H1 (cell line): ENCODE measurements at regions not wholly inside any gene's neighbourhood (a gene's known extent, or its start where the extent isn't known, plus 50 kb on each side); places are given as distances from the start of the nearest gene placed in this dataset.

Experiments used
- CTCF ChIA-PET: fragments of 300-600 bp; sonication (Branson Sonifier 250); formaldehyde crosslinking; loops from one replicate; lab custom pipeline; 2021; ENCODE audit not compliant: partially characterized antibody; lab: Charles Lee
- POLR2A ChIA-PET: fragments of 300-600 bp; sonication (Branson Sonifier 250); formaldehyde crosslinking; loops from one replicate; lab custom pipeline; 2021; ENCODE audit warnings: inconsistent platforms; ENCODE audit not compliant: partially characterized antibody; lab: Charles Lee
- DNase-seq, 2 experiments: peaks; one replicate each; pipeline versions ENCODE4 v3.0.0 to v3.0.0-alpha.2; 2010 to 2022; ENCODE audit warnings: low spot score in 2 of 2, low read depth in 1 of 2, mixed read lengths in 1 of 2
- FAIRE-seq: peaks from 2 replicates; lab custom pipeline; 2011; peaks lifted over from hg19 to GRCh38; lab: Jason Lieb, UNC
- H2AFZ ChIP-seq: 2 replicates; pipeline ENCODE4 v1.8.1; 2012; ENCODE audit warnings: low read length, inconsistent platforms
- H2AK5ac ChIP-seq: 2 replicates; pipeline ENCODE4 v1.6.1; 2013; ENCODE audit warnings: low read depth, low read length
- H2BK120ac ChIP-seq: replicated peaks from 2 replicates; pipeline ENCODE3; 2013; ENCODE audit warnings: low read depth, low read length, inconsistent platforms
- H2BK12ac ChIP-seq: 2 replicates; pipeline ENCODE4 v1.6.1; 2013; ENCODE audit warnings: low read depth, low read length
- H2BK15ac ChIP-seq: 2 replicates; pipeline ENCODE4 v1.6.1; 2013; ENCODE audit warnings: low read length
- H2BK20ac ChIP-seq: 2 replicates; pipeline ENCODE4 v1.6.1; 2013; ENCODE audit warnings: low read length
- H2BK5ac ChIP-seq: 2 replicates; pipeline ENCODE4 v1.6.1; 2013; ENCODE audit warnings: low read depth, low read length
- H3K14ac ChIP-seq: 2 replicates; pipeline ENCODE4 v1.6.1; 2013; ENCODE audit warnings: inconsistent platforms; ENCODE audit not compliant: insufficient read length
- H3K18ac ChIP-seq: 2 replicates; pipeline ENCODE4 v1.6.1; 2013; ENCODE audit warnings: low read length; ENCODE audit errors: extremely low read depth
- H3K23ac ChIP-seq: 2 replicates; pipeline ENCODE4 v1.6.1; 2013; ENCODE audit warnings: inconsistent platforms; ENCODE audit not compliant: insufficient read length
- H3K23me2 ChIP-seq: 2 replicates; pipeline ENCODE4 v1.6.1; 2013; ENCODE audit warnings: low read depth, low read length
- H3K27ac ChIP-seq: 2 replicates; pipeline ENCODE4 v1.6.1; 2011; ENCODE audit warnings: low read depth, low read length, inconsistent platforms
- H3K27me3 ChIP-seq, 4 experiments: replicated peaks in 1 of 4; 1 replicate in 1 of 4; 2 replicates in 3 of 4; pipeline versions ENCODE4 v1.6.1 to v1.8.1; 2011 to 2013; ENCODE audit warnings: low read length in 3 of 4, mild to moderate bottlenecking in 3 of 4, inconsistent platforms in 2 of 4, mixed read lengths in 2 of 4, moderate library complexity in 1 of 4; ENCODE audit not compliant: control insufficient read depth in 3 of 4, insufficient read depth in 3 of 4; ENCODE audit errors: extremely low read depth in 1 of 4
- H3K36me3 ChIP-seq, 4 experiments: 2 replicates each; pipeline versions ENCODE4 v1.6.1 to v1.8.1; 2011 to 2013; ENCODE audit warnings: mild to moderate bottlenecking in 4 of 4, low read length in 3 of 4, moderate library complexity in 2 of 4, control low read depth in 1 of 4, inconsistent platforms in 1 of 4; ENCODE audit not compliant: insufficient read depth in 4 of 4, control insufficient read depth in 2 of 4
- H3K4ac ChIP-seq: replicated peaks from 2 replicates; pipeline ENCODE3; 2013; ENCODE audit warnings: low read length, low read depth, mixed read lengths, inconsistent platforms; ENCODE audit not compliant: insufficient read length
- H3K4me1 ChIP-seq, 4 experiments: replicated peaks in 1 of 4; 1 replicate in 1 of 4; 2 replicates in 3 of 4; pipeline versions ENCODE4 v1.6.1 to v1.8.1; 2011 to 2013; ENCODE audit warnings: low read length in 3 of 4, inconsistent platforms in 2 of 4, mixed read lengths in 1 of 4; ENCODE audit not compliant: insufficient read depth in 4 of 4, control insufficient read depth in 3 of 4
- H3K4me2 ChIP-seq, 2 experiments: 2 replicates each; pipeline versions ENCODE4 v1.6.1 to v1.8.1; 2011 to 2013; ENCODE audit warnings: low read depth in 2 of 2, low read length in 2 of 2, control low read depth in 1 of 2, inconsistent platforms in 1 of 2, mild to moderate bottlenecking in 1 of 2; ENCODE audit not compliant: insufficient read depth in 1 of 2
- H3K4me3 ChIP-seq, 4 experiments: fragments of 200-600, 300-600 bp in 1 of 4; sonication (generic), shearing (Covaris generic), sonication (Bioruptor Twin) in 1 of 4; 2 replicates each; pipeline versions ENCODE4 v1.5.1 to v1.8.1; 2011 to 2016; ENCODE audit warnings: low read length in 4 of 4, low read depth in 3 of 4, control low read depth in 2 of 4, inconsistent platforms in 2 of 4, mild to moderate bottlenecking in 2 of 4, mixed read lengths in 1 of 4, moderate library complexity in 1 of 4; ENCODE audit not compliant: insufficient read depth in 2 of 4; ENCODE audit errors: extremely low read depth in 1 of 4
- H3K56ac ChIP-seq: replicated peaks from 2 replicates; pipeline ENCODE3; 2013; ENCODE audit warnings: low read depth, mild to moderate bottlenecking, mixed read lengths, low read length, inconsistent platforms; ENCODE audit not compliant: insufficient read length
- H3K79me1 ChIP-seq: 2 replicates; pipeline ENCODE4 v1.6.1; 2013; ENCODE audit warnings: low read depth, low read length, control low read depth
- H3K79me2 ChIP-seq, 2 experiments: 2 replicates each; pipeline versions ENCODE4 v1.6.1 to v1.8.1; 2012 to 2013; ENCODE audit warnings: low read length in 2 of 2, mild to moderate bottlenecking in 2 of 2, inconsistent platforms in 1 of 2; ENCODE audit not compliant: insufficient read depth in 2 of 2, control insufficient read depth in 1 of 2
- H3K9ac ChIP-seq, 4 experiments: replicated peaks in 1 of 4; 1 replicate in 1 of 4; 2 replicates in 3 of 4; pipeline versions ENCODE4 v1.6.1 to v1.8.1; 2011 to 2013; ENCODE audit warnings: low read depth in 3 of 4, low read length in 3 of 4, control low read depth in 2 of 4, mild to moderate bottlenecking in 2 of 4, moderate library complexity in 2 of 4, inconsistent platforms in 1 of 4; ENCODE audit errors: extremely low read depth in 1 of 4
- H3K9me3 ChIP-seq, 2 experiments: 2 replicates each; pipeline versions ENCODE4 v1.6.1 to v1.8.1; 2012 to 2013; ENCODE audit warnings: mild to moderate bottlenecking in 2 of 2, moderate library complexity in 2 of 2, control low read depth in 1 of 2, inconsistent platforms in 1 of 2, low read depth in 1 of 2, low read length in 1 of 2, mixed read lengths in 1 of 2; ENCODE audit not compliant: insufficient read depth in 2 of 2
- H4K20me1 ChIP-seq, 2 experiments: replicated peaks in 1 of 2; 2 replicates each; pipeline versions ENCODE3 to v1.8.1; 2011 to 2013; ENCODE audit warnings: inconsistent platforms in 2 of 2, low read length in 2 of 2, mild to moderate bottlenecking in 1 of 2; ENCODE audit not compliant: insufficient read depth in 2 of 2, control insufficient read depth in 1 of 2
- H4K5ac ChIP-seq: 2 replicates; pipeline ENCODE4 v1.6.1; 2013; ENCODE audit warnings: low read length, low read depth, mixed read lengths, inconsistent platforms; ENCODE audit not compliant: insufficient read length
- H4K8ac ChIP-seq: 2 replicates; pipeline ENCODE4 v1.8.0; 2013; ENCODE audit warnings: mild to moderate bottlenecking, moderate library complexity, low read length, inconsistent platforms; ENCODE audit not compliant: insufficient read depth; ENCODE audit errors: extremely low read depth
- H4K91ac ChIP-seq: replicated peaks from 2 replicates; pipeline ENCODE3; 2013; ENCODE audit warnings: low read length, mixed read lengths, inconsistent platforms; ENCODE audit not compliant: insufficient read length
- BACH1 ChIP-seq: IDR thresholded peaks from 2 replicates; pipeline ENCODE4 v1.6.1; 2012; ENCODE audit warnings: low read length, improper control_type of control experiment
- JUN ChIP-seq: IDR thresholded peaks from 2 replicates; pipeline ENCODE4 v1.6.1; 2011; ENCODE audit warnings: low read depth, mild to moderate bottlenecking, improper control_type of control experiment, low read length
- SAP30 ChIP-seq: fragments of 300-600 bp; sonication (generic); IDR thresholded peaks from 2 replicates; pipeline ENCODE4 v1.7.1; 2012; ENCODE audit warnings: low read length, moderate library complexity, mild to moderate bottlenecking, inconsistent platforms; ENCODE audit not compliant: insufficient read depth, insufficient replicate concordance
- WGBS, 2 experiments: shearing (Covaris generic) in 1 of 2; methylation state at CpG; one replicate each; pipeline versions ENCODE4 v1.1.6 to v1.1.7; 2013 to 2015; ENCODE audit warnings: low lambda C conversion rate in 2 of 2, mixed read lengths in 2 of 2, inconsistent platforms in 1 of 2, low coverage in 1 of 2, missing lambda C conversion rate in 1 of 2; ENCODE audit not compliant: insufficient replicate concordance in 2 of 2, insufficient coverage in 1 of 2, insufficient read length in 1 of 2; ENCODE audit errors: extremely low coverage in 1 of 2, missing lambda C conversion rate in 1 of 2; 5-methylcytosine and 5-hydroxymethylcytosine counted together
- TF ChIP-seq, protein P1 (sequence below), 3 experiments: IDR thresholded peaks; 1 replicate in 2 of 3; 2 replicates in 1 of 3; pipeline versions ENCODE4 v1.5.1 to v1.6.1; 2011; ENCODE audit warnings: low read length in 3 of 3, mild to moderate bottlenecking in 3 of 3, inconsistent platforms in 2 of 3, low read depth in 1 of 3, moderate library complexity in 1 of 3; ENCODE audit not compliant: insufficient read depth in 1 of 3; ENCODE audit errors: control extremely low read depth in 1 of 3

DNA sequence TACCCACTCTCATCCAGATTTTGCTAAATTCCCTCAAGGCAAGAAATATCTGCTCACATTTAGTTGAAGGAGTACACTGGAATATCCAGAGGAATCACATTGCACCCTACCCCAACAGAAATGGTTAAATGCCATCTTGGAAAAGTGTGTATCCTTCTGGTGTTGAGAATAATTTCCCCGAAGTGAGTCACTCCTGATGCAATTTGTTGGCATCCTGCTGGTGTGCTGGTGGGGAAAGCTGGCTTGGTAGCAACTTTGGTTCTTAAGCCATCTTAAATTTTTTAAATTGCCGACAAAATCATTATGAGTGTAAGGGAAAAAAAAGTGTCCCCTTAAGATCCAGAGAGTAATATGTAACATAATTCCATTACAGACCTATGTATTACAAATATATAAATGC, 337.3 kb upstream of the DACH1 start:
- Histone ChIP-seq H4K8ac (no peak overlapping the region), H3K79me2 (no peaks in the 10 kb centered on the region), H4K5ac (no peak overlapping the region), H3K4ac (no peak overlapping the region), H3K56ac (no peak overlapping the region), H4K91ac (no peak overlapping the region), H4K20me1 (no peaks in the 10 kb centered on the region), H3K14ac (no peak overlapping the region), H2BK5ac (no peak overlapping the region), H2BK12ac (no peak overlapping the region), H2AK5ac (no peak overlapping the region), H3K9me3 (no peaks in the 10 kb centered on the region), H3K4me2 (no peak overlapping the region), H2AFZ (no peak overlapping the region), H2BK120ac (no peak overlapping the region), H3K27ac (no peak overlapping the region), H3K23me2 (no peaks in the 10 kb centered on the region), H3K4me1 (no peaks in the 10 kb centered on the region), H3K9ac (no peak overlapping the region), H3K18ac (no peak overlapping the region), H3K79me1 (no peaks in the 10 kb centered on the region), H2BK15ac (no peak overlapping the region), H3K4me3 (no peak overlapping the region), H3K36me3 (no peaks in the 10 kb centered on the region), H2BK20ac (no peak overlapping the region), H3K23ac (no peak overlapping the region), H3K27me3 (no peaks in the 10 kb centered on the region)
- DNase-seq (no peak), FAIRE-seq (no peak)
- POLR2A ChIA-PET, result no interaction called here
- 98% methylated on average over 2 of the region's 2 CpGs; no CpG with 5 or more reads in 1 of the 2 experiments for WGBS, 2 experiments
- TF ChIP-seq JUN (no peak), SAP30 (no peak), BACH1 (no peak)
- TF ChIP-seq, protein P1, sequence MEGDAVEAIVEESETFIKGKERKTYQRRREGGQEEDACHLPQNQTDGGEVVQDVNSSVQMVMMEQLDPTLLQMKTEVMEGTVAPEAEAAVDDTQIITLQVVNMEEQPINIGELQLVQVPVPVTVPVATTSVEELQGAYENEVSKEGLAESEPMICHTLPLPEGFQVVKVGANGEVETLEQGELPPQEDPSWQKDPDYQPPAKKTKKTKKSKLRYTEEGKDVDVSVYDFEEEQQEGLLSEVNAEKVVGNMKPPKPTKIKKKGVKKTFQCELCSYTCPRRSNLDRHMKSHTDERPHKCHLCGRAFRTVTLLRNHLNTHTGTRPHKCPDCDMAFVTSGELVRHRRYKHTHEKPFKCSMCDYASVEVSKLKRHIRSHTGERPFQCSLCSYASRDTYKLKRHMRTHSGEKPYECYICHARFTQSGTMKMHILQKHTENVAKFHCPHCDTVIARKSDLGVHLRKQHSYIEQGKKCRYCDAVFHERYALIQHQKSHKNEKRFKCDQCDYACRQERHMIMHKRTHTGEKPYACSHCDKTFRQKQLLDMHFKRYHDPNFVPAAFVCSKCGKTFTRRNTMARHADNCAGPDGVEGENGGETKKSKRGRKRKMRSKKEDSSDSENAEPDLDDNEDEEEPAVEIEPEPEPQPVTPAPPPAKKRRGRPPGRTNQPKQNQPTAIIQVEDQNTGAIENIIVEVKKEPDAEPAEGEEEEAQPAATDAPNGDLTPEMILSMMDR (IDR thresholded peaks at IDR 0.05; ENCODE audit: control extremely low read depth in 1 of 3, insufficient read depth in 1 of 3, low read depth in 1 of 3, low read length in 3 of 3), result no peak
- CTCF ChIA-PET, result interaction anchor here (0.7 to 1.3 kb wide), 2 partner anchors 17 to 344 kb away, joined by 4 to 5 read pairs; no protein-coding TSS in a partner anchor
